Sigmoid colon (tissue), 6 donors: ENCODE measurements at regions not wholly inside any gene's neighbourhood (a gene's known extent, or its start where the extent isn't known, plus 50 kb on each side); places are given as distances from the start of the nearest gene placed in this dataset.

Experiments used
- DNase-seq: peaks from one replicate; pipeline ENCODE4 v3.0.0-alpha.2; 2019
- H3K27ac ChIP-seq, 4 donors: fragments of 200-600 bp; sonication (generic); one replicate each; pipeline ENCODE4 v1.5.1; 2016 to 2019; ENCODE audit warnings: mild to moderate bottlenecking in 1 of 4
- H3K27me3 ChIP-seq, 3 donors: fragments of 200-600 bp; sonication (generic); one replicate each; pipeline ENCODE4 v1.5.1; 2019; ENCODE audit warnings: mild to moderate bottlenecking in 1 of 3
- H3K36me3 ChIP-seq, 4 donors: fragments of 200-600 bp; sonication (generic); one replicate each; pipeline ENCODE4 v1.5.1; 2016 to 2019
- H3K4me1 ChIP-seq, 4 donors: fragments of 200-600 bp; sonication (generic); one replicate each; pipeline ENCODE4 v1.5.1; 2017 to 2019
- H3K4me3 ChIP-seq, 4 donors: fragments of 200-600 bp; sonication (generic); one replicate each; pipeline ENCODE4 v1.5.1; 2017 to 2019; ENCODE audit warnings: mild to moderate bottlenecking in 2 of 4, moderate library complexity in 1 of 4
- H3K9me3 ChIP-seq, 4 donors: fragments of 200-600 bp in 3 of 4; sonication (generic) in 3 of 4; one replicate each; pipeline versions ENCODE4 v1.5.1 to v1.6.1; 2013 to 2019
- CTCF ChIP-seq, 4 experiments: fragments of 450-650 bp in 3 of 4; fragments of 200-600 bp in 1 of 4; IDR thresholded peaks; one replicate each; pipeline ENCODE4 v1.5.1; 2016 to 2019; ENCODE audit warnings: antibody characterized with exemption in 4 of 4, mild to moderate bottlenecking in 3 of 4, moderate library complexity in 2 of 4
- EP300 ChIP-seq, 4 donors: sonication (generic); formaldehyde crosslinking; IDR thresholded peaks; one replicate each; pipeline ENCODE4 v1.6.1; 2017; ENCODE audit warnings: antibody characterized with exemption in 4 of 4
- POLR2A ChIP-seq, 2 donors: fragments of 450-650 bp; IDR thresholded peaks; one replicate each; pipeline ENCODE4 v1.6.1; 2016; ENCODE audit warnings: antibody characterized with exemption in 2 of 2, mild to moderate bottlenecking in 2 of 2, moderate library complexity in 2 of 2
- POLR2AphosphoS5 ChIP-seq, 4 donors: sonication (generic); formaldehyde crosslinking; IDR thresholded peaks; one replicate each; pipeline ENCODE4 v1.6.1; 2017; ENCODE audit warnings: antibody characterized with exemption in 4 of 4
- WGBS, 2 donors: extraction: QIAGEN DNeasy Blood & Tissue Kit; methylation state at CpG; one replicate each; pipeline ENCODE4 v1.1.7; 2013; 5-methylcytosine and 5-hydroxymethylcytosine counted together
- intact Hi-C: fragments of 100-400 bp; cut with DNase I; formaldehyde crosslinking; loops from one replicate; pipeline ENCODE4 v1.15.1; 2023
- donor health status: healthy with polysubstance abuse.
- donor health status: healthy.

DNA sequence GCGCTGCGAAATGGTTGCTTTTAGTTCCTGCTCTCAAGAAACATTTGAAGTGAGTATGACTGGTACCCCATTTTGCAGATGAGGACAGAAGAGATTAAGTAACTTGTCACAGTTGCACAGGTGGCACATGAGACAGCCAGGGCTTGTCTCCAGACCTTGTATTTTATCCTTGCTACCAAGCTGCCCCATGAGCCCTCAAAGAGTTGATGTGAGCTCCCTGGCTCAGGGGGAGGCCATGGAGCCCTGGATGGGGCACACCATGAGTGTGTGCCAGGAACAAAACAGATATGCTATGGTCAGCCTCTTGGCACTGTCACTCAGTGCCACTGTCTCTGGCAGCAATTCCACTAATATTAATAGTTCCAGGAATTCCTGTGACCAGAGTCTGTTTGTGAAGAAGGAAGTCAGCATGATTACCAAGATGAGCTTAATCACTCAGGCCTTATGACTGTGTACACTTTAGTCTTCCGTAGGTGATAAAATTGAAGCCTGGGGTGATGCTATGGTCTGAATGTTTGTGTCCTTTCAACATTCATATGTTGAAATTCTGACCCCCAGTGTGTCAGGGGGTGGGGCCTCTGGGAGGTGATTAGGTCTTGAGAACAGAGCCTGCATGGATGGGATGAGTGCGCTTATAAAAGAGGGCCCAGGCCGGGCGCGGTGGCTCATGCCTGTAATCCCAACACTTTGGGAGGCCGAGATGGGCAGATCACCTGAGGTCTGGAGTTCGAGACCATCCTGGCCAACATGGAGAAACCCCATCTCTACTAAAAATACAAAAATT is 806.8 kb downstream of the AACS start:
- no peak for DNase-seq
- no peak overlapping the region for H3K4me3 ChIP-seq
- intact Hi-C loops: no loop called here
- WGBS, 2 donors: 85 to 90% methylated on average over 9 of the region's 9 CpGs
- H3K4me1 ChIP-seq: no peaks in the 10 kb centered on the region
- no peaks in the 10 kb centered on the region for H3K36me3 ChIP-seq
- no peak overlapping the region for H3K27ac ChIP-seq
- TF ChIP-seq POLR2A (IDR thresholded peaks at IDR 0.05): no peak
- TF ChIP-seq CTCF (IDR thresholded peaks at IDR 0.05): no peak
- TF ChIP-seq POLR2AphosphoS5 (IDR thresholded peaks at IDR 0.05): no peak
- no peak for TF ChIP-seq EP300 (IDR thresholded peaks at IDR 0.05)
- H3K27me3 ChIP-seq: no peaks in the 10 kb centered on the region
- H3K9me3 ChIP-seq: peaks cover 0 to 2% (median 0%) of the 10 kb centered on the region in 4 donors

- DNase-seq: no peak
- Histone ChIP-seq H3K27me3 (no peaks in the 10 kb centered on the region), H3K4me3 (no peak overlapping the region), H3K27ac (no peak overlapping the region), H3K9me3 (no peaks in the 10 kb centered on the region), H3K4me1 (no peaks in the 10 kb centered on the region), H3K36me3 (no peaks in the 10 kb centered on the region)
- TF ChIP-seq POLR2AphosphoS5 (IDR thresholded peaks at IDR 0.05) (no peak), CTCF (IDR thresholded peaks at IDR 0.05) (no peak), EP300 (IDR thresholded peaks at IDR 0.05) (no peak), POLR2A (IDR thresholded peaks at IDR 0.05) (no peak)
- intact Hi-C loops: no loop called here
- WGBS, 2 donors: 70 to 71% methylated on average over 5 of the region's 5 CpGs
These were observed 807.8 kb downstream of the AACS start for GRCh38 chr12:125873016-125873415.

DNA sequence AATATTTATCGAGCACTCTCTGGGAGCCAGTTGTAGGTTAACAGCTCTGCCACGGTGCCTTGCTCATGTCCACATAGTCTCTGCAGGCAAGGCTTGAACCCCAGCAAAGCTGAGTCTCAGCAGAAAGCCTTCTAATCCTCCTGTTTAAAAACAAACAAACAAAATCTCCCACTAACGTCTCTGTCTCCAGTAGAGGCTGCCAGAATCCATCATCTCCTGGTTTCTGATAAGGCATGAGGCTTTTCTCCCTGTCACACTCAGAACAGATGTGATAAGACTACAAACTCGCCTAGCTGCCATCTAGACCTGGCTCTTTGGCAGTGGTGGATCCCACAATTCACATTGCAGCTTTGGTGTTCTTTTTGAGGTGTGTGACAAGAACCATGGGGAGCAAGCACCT is 813.2 kb downstream of the AACS start:
- Histone ChIP-seq H3K27ac (no peak overlapping the region), H3K4me3 (no peak overlapping the region), H3K4me1 (no peaks in the 10 kb centered on the region), H3K27me3 (no peaks in the 10 kb centered on the region), H3K9me3 (no peaks in the 10 kb centered on the region), H3K36me3 (no peaks in the 10 kb centered on the region)
- no peak for TF ChIP-seq CTCF (IDR thresholded peaks at IDR 0.05)
- TF ChIP-seq POLR2A (IDR thresholded peaks at IDR 0.05): no peak
- TF ChIP-seq EP300 (IDR thresholded peaks at IDR 0.05): no peak
- TF ChIP-seq POLR2AphosphoS5 (IDR thresholded peaks at IDR 0.05): no peak
- whole genome bisulfite sequencing, 2 donors: 32 to 47% methylated on average over 4 of the region's 4 CpGs
- no peak for DNase-seq
- intact Hi-C loops: no loop called here

GRCh38 chr12:125882141-125882540 is 816.9 kb downstream of the AACS start:
- no peak overlapping the region for H3K27ac ChIP-seq
- intact Hi-C loops: no loop called here
- 43 to 62% methylated on average over 3 of the region's 3 CpGs for WGBS, 2 donors
- no peak for TF ChIP-seq POLR2AphosphoS5 (IDR thresholded peaks at IDR 0.05)
- no peak for TF ChIP-seq CTCF (IDR thresholded peaks at IDR 0.05)
- no peak for TF ChIP-seq EP300 (IDR thresholded peaks at IDR 0.05)
- TF ChIP-seq POLR2A (IDR thresholded peaks at IDR 0.05): no peak
- no peaks in the 10 kb centered on the region for H3K9me3 ChIP-seq
- no peaks in the 10 kb centered on the region for H3K27me3 ChIP-seq
- no peaks in the 10 kb centered on the region for H3K36me3 ChIP-seq
- H3K4me1 ChIP-seq: no peaks in the 10 kb centered on the region
- DNase-seq: no peak
- H3K4me3 ChIP-seq: no peak overlapping the region

DNA sequence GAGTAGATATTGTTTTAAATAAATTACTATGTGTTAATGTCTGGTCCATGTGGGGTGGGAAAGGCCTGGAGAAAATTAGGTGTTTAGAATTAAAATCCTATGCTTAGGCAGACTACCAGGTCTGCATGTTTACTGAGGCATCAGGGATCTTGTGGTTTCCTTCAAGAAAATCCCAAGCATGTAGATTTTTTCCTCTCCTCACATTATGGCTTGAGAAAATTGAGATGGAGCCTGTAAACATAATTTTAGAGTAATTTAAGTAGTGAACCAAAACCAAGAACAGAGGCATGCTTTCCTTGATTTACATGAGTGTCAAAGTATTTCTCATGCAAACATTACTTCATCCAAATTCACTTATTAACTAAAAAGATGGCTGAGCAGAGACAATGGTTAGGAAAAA is 823.7 kb downstream of the AACS start:
- no peaks in the 10 kb centered on the region for H3K9me3 ChIP-seq
- H3K4me1 ChIP-seq: peaks cover 0 to 23% (median 12%) of the 10 kb centered on the region in 4 donors
- TF ChIP-seq POLR2A (IDR thresholded peaks at IDR 0.05): no peak
- TF ChIP-seq CTCF (IDR thresholded peaks at IDR 0.05): no peak
- no peak for TF ChIP-seq POLR2AphosphoS5 (IDR thresholded peaks at IDR 0.05)
- TF ChIP-seq EP300 (IDR thresholded peaks at IDR 0.05): no peak
- H3K27me3 ChIP-seq: no peaks in the 10 kb centered on the region
- H3K4me3 ChIP-seq: no peak overlapping the region
- intact Hi-C loops: no loop called here
- H3K27ac ChIP-seq: no peak overlapping the region
- no peak for DNase-seq
- no peaks in the 10 kb centered on the region for H3K36me3 ChIP-seq
